Parathyroid adenoma (tissue), 2 donors: ENCODE measurements at regions not wholly inside any gene's neighbourhood (a gene's known extent, or its start where the extent isn't known, plus 50 kb on each side); places are given as distances from the start of the nearest gene placed in this dataset.

Experiments used
- H2AFZ ChIP-seq: fragments of 300-600 bp; sonication (generic); one replicate; pipeline ENCODE4 v1.7.0; 2017; ENCODE audit warnings: antibody characterized with exemption, mild to moderate bottlenecking
- H3K27ac ChIP-seq: fragments of 300-600 bp; sonication (generic); one replicate; pipeline ENCODE4 v1.7.0; 2017
- H3K27me3 ChIP-seq: fragments of 300-600 bp; sonication (generic); one replicate; pipeline ENCODE4 v1.7.0; 2017; ENCODE audit warnings: low read length; ENCODE audit not compliant: control insufficient read depth, insufficient read depth
- H3K36me3 ChIP-seq: fragments of 300-600 bp; sonication (generic); one replicate; pipeline ENCODE4 v1.7.0; 2017; ENCODE audit warnings: low read length; ENCODE audit not compliant: control insufficient read depth, insufficient read depth
- H3K4me1 ChIP-seq: fragments of 300-600 bp; sonication (generic); one replicate; pipeline ENCODE4 v1.7.0; 2017; ENCODE audit warnings: control low read depth
- H3K4me2 ChIP-seq: fragments of 300-600 bp; sonication (generic); one replicate; pipeline ENCODE4 v1.7.0; 2017; ENCODE audit warnings: low read length
- H3K4me3 ChIP-seq: fragments of 300-600 bp; sonication (generic); one replicate; pipeline ENCODE4 v1.7.0; 2017; ENCODE audit warnings: low read depth, low read length
- H3K79me2 ChIP-seq: fragments of 300-600 bp; sonication (generic); one replicate; pipeline ENCODE4 v1.7.0; 2017; ENCODE audit warnings: control low read depth
- H3K9ac ChIP-seq: fragments of 300-600 bp; sonication (generic); one replicate; pipeline ENCODE4 v1.7.0; 2017; ENCODE audit warnings: mild to moderate bottlenecking
- H3K9me3 ChIP-seq: fragments of 300-600 bp; sonication (generic); one replicate; pipeline ENCODE4 v1.7.0; 2017; ENCODE audit warnings: low read length; ENCODE audit not compliant: control insufficient read depth
- CTCF ChIP-seq: fragments of 300-600 bp; sonication (generic); IDR thresholded peaks from one replicate; pipeline ENCODE4 v1.7.0; 2017; ENCODE audit warnings: antibody characterized with exemption, mild to moderate bottlenecking
- donor health status: primary hyperparathyroidism.

- H2AFZ ChIP-seq = no peak overlapping the region
- no peak overlapping the region for H3K27ac ChIP-seq
- no peaks in the 10 kb centered on the region for H3K4me1 ChIP-seq
- no peak for TF ChIP-seq CTCF
- H3K9me3 ChIP-seq = no peaks in the 10 kb centered on the region
- H3K9ac ChIP-seq = no peak overlapping the region
- H3K4me2 ChIP-seq = no peak overlapping the region
- no peaks in the 10 kb centered on the region for H3K36me3 ChIP-seq
- H3K79me2 ChIP-seq = no peaks in the 10 kb centered on the region
- H3K27me3 ChIP-seq = no peaks in the 10 kb centered on the region
- no peak overlapping the region for H3K4me3 ChIP-seq
Observed at GRCh38 chr7:18402488-18403183, 92.9 kb upstream of the HDAC9 start.

- H3K27ac ChIP-seq = no peak overlapping the region
- H3K4me3 ChIP-seq = no peak overlapping the region
- no peak overlapping the region for H3K4me2 ChIP-seq
- no peak overlapping the region for H2AFZ ChIP-seq
- TF ChIP-seq CTCF = no peak
- H3K27me3 ChIP-seq = no peaks in the 10 kb centered on the region
- H3K9ac ChIP-seq = no peak overlapping the region
- no peaks in the 10 kb centered on the region for H3K9me3 ChIP-seq
- no peaks in the 10 kb centered on the region for H3K79me2 ChIP-seq
- no peaks in the 10 kb centered on the region for H3K36me3 ChIP-seq
- H3K4me1 ChIP-seq = no peaks in the 10 kb centered on the region
Observed at GRCh38 chr7:18405726-18406125, 89.8 kb upstream of the HDAC9 start.

- Histone ChIP-seq H3K4me2 (no peak overlapping the region), H3K9ac (no peak overlapping the region), H2AFZ (no peak overlapping the region), H3K27ac (no peak overlapping the region), H3K4me3 (no peak overlapping the region), H3K9me3 (no peaks in the 10 kb centered on the region), H3K4me1 (no peaks in the 10 kb centered on the region), H3K79me2 (no peaks in the 10 kb centered on the region), H3K36me3 (no peaks in the 10 kb centered on the region), H3K27me3 (no peaks in the 10 kb centered on the region)
- TF ChIP-seq CTCF = no peak
Observed at GRCh38 chr7:18407385-18407784, 88.2 kb upstream of the HDAC9 start.

GRCh38 chr7:18408461-18408860 lies 87.1 kb upstream of the HDAC9 start:
- no peaks in the 10 kb centered on the region for H3K27me3 ChIP-seq
- no peaks in the 10 kb centered on the region for H3K9me3 ChIP-seq
- H3K4me3 ChIP-seq = no peak overlapping the region
- H3K79me2 ChIP-seq = no peaks in the 10 kb centered on the region
- no peak overlapping the region for H3K9ac ChIP-seq
- no peaks in the 10 kb centered on the region for H3K36me3 ChIP-seq
- H2AFZ ChIP-seq = no peak overlapping the region
- TF ChIP-seq CTCF = no peak
- no peak overlapping the region for H3K27ac ChIP-seq
- H3K4me1 ChIP-seq = no peaks in the 10 kb centered on the region
- H3K4me2 ChIP-seq = no peak overlapping the region

GRCh38 chr7:18408868-18409267 lies 86.7 kb upstream of the HDAC9 start:
- TF ChIP-seq CTCF = no peak
- Histone ChIP-seq H3K9ac (no peak overlapping the region), H3K27me3 (no peaks in the 10 kb centered on the region)

More at GRCh38 chr7:18408868-18409267, 86.7 kb upstream of the HDAC9 start:
- Histone ChIP-seq H3K4me1 (no peaks in the 10 kb centered on the region), H3K4me2 (no peak overlapping the region), H3K27ac (no peak overlapping the region), H3K36me3 (no peaks in the 10 kb centered on the region), H3K79me2 (no peaks in the 10 kb centered on the region), H3K4me3 (no peak overlapping the region), H2AFZ (no peak overlapping the region), H3K9me3 (no peaks in the 10 kb centered on the region)
